Mesothelial cell of epicardium (in vitro differentiated cells): ENCODE measurements at regions not wholly inside any gene's neighbourhood (a gene's known extent, or its start where the extent isn't known, plus 50 kb on each side); places are given as distances from the start of the nearest gene placed in this dataset.

ENCODE experiments used
- DNase-seq, 2 experiments: peaks; one replicate each; pipeline ENCODE4 v3.0.0; 2021; ENCODE audit warnings: low spot score in 2 of 2; ENCODE audit not compliant: unreplicated experiment in 2 of 2
- H3K27ac Mint-ChIP-seq: 2 replicates; pipeline ENCODE4 v1.8.0; 2021; ENCODE audit warnings: mixed read lengths
- H3K27me3 Mint-ChIP-seq: 2 replicates; pipeline ENCODE4 v1.8.0; 2021; ENCODE audit warnings: low read depth, mixed read lengths
- H3K36me3 Mint-ChIP-seq: 2 replicates; pipeline ENCODE4 v1.8.0; 2021; ENCODE audit warnings: mixed read lengths
- H3K4me1 Mint-ChIP-seq: 2 replicates; pipeline ENCODE4 v1.8.0; 2021; ENCODE audit warnings: mixed read lengths
- H3K4me3 Mint-ChIP-seq: 2 replicates; pipeline ENCODE4 v1.8.0; 2021; ENCODE audit warnings: mild to moderate bottlenecking, moderate library complexity, mixed read lengths
- H3K9me3 Mint-ChIP-seq: 2 replicates; pipeline ENCODE4 v1.8.0; 2021; ENCODE audit warnings: mixed read lengths
- TF ChIP-seq, protein P1 (sequence below): fragments of 200-600 bp; sonication (generic); IDR thresholded peaks from one replicate; pipeline ENCODE4 v1.5.0; 2021; ENCODE audit warnings: antibody characterized with exemption; ENCODE audit not compliant: unreplicated experiment

GRCh38 chrX:107502316-107502715, 52.9 kb downstream of the FRMPD3 start:
- Mint-ChIP-seq H3K36me3 (no peaks in the 10 kb centered on the region), H3K4me3 (no peak overlapping the region), H3K27ac (no peak overlapping the region), H3K9me3 (peaks cover 15% of the 10 kb centered on the region), H3K4me1 (peaks cover 3% of the 10 kb centered on the region), H3K27me3 (peaks cover 36% of the 10 kb centered on the region)
- TF ChIP-seq, protein P1, sequence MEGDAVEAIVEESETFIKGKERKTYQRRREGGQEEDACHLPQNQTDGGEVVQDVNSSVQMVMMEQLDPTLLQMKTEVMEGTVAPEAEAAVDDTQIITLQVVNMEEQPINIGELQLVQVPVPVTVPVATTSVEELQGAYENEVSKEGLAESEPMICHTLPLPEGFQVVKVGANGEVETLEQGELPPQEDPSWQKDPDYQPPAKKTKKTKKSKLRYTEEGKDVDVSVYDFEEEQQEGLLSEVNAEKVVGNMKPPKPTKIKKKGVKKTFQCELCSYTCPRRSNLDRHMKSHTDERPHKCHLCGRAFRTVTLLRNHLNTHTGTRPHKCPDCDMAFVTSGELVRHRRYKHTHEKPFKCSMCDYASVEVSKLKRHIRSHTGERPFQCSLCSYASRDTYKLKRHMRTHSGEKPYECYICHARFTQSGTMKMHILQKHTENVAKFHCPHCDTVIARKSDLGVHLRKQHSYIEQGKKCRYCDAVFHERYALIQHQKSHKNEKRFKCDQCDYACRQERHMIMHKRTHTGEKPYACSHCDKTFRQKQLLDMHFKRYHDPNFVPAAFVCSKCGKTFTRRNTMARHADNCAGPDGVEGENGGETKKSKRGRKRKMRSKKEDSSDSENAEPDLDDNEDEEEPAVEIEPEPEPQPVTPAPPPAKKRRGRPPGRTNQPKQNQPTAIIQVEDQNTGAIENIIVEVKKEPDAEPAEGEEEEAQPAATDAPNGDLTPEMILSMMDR: no peak
- DNase-seq: no peak

- Mint-ChIP-seq H3K27ac (no peak overlapping the region), H3K4me1 (peaks cover 3% of the 10 kb centered on the region), H3K4me3 (no peak overlapping the region), H3K9me3 (peaks cover 26% of the 10 kb centered on the region), H3K27me3 (peaks cover 50% of the 10 kb centered on the region), H3K36me3 (peaks cover 1% of the 10 kb centered on the region)
- no peak for DNase-seq
- TF ChIP-seq, protein P1: no peak
Observed at GRCh38 chrX:107504006-107504405, 54.6 kb downstream of the FRMPD3 start.

- H3K27me3 Mint-ChIP-seq: peaks cover 56% of the 10 kb centered on the region
- H3K4me3 Mint-ChIP-seq: no peak overlapping the region
- no peak overlapping the region for H3K27ac Mint-ChIP-seq
- peaks cover 4% of the 10 kb centered on the region for H3K36me3 Mint-ChIP-seq
- no peak for DNase-seq
- TF ChIP-seq, protein P1: no peak
- H3K9me3 Mint-ChIP-seq: peaks cover 27% of the 10 kb centered on the region
- peaks cover 3% of the 10 kb centered on the region for H3K4me1 Mint-ChIP-seq
Observed at GRCh38 chrX:107505223-107505622, 55.8 kb downstream of the FRMPD3 start.

DNA sequence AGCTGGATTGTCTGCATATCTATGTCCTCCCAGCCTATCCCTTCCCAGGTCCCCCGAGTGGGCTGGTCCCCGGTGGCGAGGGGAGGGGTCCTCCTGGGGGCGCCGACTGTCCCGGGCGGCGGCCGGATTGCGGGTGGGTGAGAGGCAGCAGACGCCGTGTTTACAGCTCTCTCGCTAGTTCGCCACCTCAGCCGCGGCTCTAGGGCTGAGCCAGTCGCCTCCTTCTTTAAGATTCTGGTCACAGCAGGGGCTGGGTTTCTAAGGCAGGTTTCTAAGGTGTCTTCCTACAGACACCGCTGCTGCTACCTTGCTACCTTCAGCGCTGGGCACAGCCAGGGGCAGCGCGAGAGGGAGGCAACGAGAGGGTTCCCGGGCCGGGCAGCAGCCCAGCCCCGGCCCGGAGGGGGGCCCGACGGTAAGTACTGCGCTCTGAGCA, 57.2 kb downstream of the FRMPD3 start:
- Mint-ChIP-seq H3K27ac (no peak overlapping the region), H3K36me3 (peaks cover 4% of the 10 kb centered on the region), H3K27me3 (peaks cover 56% of the 10 kb centered on the region), H3K9me3 (peaks cover 27% of the 10 kb centered on the region), H3K4me1 (peaks cover 3% of the 10 kb centered on the region), H3K4me3 (peak overlapping the region; percentile 20)
- DNase-seq: no peak
- TF ChIP-seq, protein P1: no peak

- TF ChIP-seq, protein P1: no peak
- Mint-ChIP-seq H3K27me3 (peaks cover 59% of the 10 kb centered on the region), H3K36me3 (peaks cover 4% of the 10 kb centered on the region), H3K4me3 (peak overlapping the region; percentile 55), H3K9me3 (peaks cover 27% of the 10 kb centered on the region), H3K4me1 (peaks cover 3% of the 10 kb centered on the region), H3K27ac (no peak overlapping the region)
- no peak for DNase-seq
Observed at GRCh38 chrX:107507093-107507743, 57.8 kb downstream of the FRMPD3 start.
